ENCODE measurements at regions not wholly inside any gene's neighbourhood (a gene's known extent, or its start where the extent isn't known, plus 50 kb on each side); places are given as distances from the start of the nearest gene placed in this dataset.

DNA sequence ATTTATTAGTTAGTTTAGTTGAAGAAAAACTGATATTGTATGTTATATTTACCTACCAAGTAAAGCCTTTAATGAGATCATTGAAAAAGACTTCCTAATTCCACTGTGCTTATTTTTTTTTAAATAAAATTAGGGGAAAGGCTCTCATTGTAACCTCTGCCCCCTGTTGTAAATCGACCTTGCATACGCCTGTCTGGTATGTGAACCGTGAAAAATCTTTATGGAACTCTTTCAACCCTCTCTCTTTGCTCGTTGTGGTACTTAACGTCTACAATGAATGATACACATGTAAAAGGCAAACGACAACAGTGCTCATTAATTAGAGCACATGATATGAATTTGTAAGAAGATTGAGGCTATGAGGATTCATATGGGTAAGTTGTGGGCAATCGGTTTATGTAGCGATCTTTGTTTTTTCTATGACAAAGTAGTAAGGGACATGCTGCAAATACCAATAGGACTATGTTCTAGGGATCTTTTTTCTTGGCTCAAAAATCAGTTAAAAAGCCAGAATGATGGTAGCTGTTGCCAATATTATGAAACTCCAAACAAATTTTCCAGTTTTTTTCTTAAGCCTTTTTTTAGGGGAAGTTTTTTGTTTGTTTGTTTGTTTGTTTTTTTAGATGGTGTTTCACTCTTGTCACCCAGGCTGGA, 119.0 kb upstream of the MCHR2 start:
- no peak for TF ChIP-seq CTCF (IDR thresholded peaks at IDR 0.05; ENCODE audit: low read depth, low read length, missing control alignments)
- DNase-seq (ENCODE audit: extremely low read depth, low read depth), result no peak
- no peak overlapping the region for H3K4me3 ChIP-seq (replicated peaks; ENCODE audit: low read depth, low read length)

DNA sequence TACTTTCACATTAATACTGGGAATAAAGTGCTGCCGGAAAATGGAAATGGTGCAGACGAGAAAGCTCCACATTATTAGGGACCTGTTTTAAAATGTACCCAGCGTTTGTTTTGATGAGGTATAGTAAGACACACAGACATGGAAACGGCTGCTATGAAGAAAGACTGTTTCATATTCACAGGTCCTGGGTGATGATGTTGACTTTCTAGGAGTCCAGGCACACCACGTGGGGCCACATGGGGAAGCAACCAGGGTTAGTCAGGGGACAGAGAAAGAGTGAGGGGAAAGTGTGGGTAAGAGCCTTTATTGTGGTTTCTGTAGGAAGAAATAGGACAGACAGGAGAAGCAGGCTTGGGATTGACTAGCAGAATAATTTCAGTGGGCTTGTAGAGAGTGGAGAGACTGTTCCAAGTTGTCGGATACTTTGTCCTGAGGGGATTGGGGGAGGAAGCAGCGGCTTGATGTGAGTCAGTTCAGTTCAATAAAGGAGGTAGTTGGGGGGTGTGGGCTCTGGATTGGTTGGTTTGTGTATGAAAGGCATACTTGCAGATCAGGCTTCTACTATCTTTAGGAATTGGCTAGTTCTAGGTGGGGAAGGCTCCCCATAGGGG, 112.0 kb upstream of the MCHR2 start:
- no peak for DNase-seq (ENCODE audit: extremely low read depth, low read depth)
- H3K4me3 ChIP-seq (replicated peaks; ENCODE audit: low read depth, low read length), result no peak overlapping the region
- TF ChIP-seq CTCF (IDR thresholded peaks at IDR 0.05; ENCODE audit: low read depth, low read length, missing control alignments), result no peak

DNA sequence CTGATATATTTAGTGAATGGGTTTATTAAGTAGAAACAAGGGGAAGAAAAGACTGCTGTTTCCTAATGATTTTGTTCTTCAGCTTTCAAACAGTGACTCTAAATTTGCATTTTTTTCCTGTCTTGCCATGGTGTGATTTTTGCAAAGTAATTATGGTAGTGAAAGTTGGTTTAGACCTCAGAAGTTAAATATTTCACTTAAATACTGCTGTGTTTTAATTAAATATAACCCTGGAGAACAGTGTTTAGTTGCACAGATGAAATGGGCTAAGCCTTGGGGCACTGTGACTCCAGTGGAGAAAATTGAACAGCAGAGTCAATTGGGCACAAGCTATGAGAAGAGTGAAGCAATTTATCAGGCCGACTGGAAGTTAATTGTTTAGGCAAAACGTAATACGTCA, 111.1 kb upstream of the MCHR2 start:
- DNase-seq (ENCODE audit: extremely low read depth, low read depth), result no peak
- no peak overlapping the region for H3K4me3 ChIP-seq (replicated peaks; ENCODE audit: low read depth, low read length)
- TF ChIP-seq CTCF (IDR thresholded peaks at IDR 0.05; ENCODE audit: low read depth, low read length, missing control alignments), result no peak

DNA sequence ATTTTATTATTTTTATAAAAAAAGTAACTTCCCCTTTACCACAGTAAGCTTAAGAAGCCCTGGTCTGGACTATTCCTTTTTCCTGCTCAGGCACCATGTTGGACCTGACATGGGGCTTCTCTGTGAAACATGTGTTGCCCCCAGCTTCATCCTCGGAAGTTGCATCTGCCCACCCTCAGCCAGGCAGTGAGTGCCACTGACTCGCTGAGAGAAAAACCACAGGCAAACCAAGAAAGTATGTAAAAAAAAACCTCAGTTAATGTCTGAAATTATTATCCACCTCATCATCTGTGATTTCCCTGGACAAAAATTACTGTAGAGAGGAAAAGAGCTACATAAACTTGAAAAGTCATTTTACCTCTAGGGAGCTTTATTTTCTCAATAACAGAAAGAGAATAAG, 109.9 kb upstream of the MCHR2 start:
- TF ChIP-seq CTCF (IDR thresholded peaks at IDR 0.05; ENCODE audit: low read depth, low read length, missing control alignments), result no peak
- H3K4me3 ChIP-seq (replicated peaks; ENCODE audit: low read depth, low read length), result no peak overlapping the region
- no peak for DNase-seq (ENCODE audit: extremely low read depth, low read depth)

DNA sequence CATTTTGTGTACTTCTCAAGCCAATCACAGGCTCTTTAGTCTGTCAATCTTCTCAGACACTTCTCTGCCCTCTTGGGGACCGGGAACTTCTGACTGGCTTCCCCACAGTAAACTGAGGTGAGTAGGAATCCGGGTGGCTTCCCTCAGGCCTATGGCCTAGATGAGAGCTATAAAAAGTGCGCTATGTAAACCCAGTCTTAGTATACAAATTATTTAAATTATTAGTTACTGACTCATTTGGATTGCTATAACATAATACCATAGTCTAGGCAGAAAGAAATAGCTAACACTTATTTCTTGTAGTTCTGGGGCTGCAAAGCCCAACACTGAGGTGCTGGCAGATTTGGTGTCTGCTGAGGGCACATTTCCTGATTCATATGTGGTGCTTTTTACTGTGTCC, 109.2 kb upstream of the MCHR2 start:
- TF ChIP-seq CTCF (IDR thresholded peaks at IDR 0.05; ENCODE audit: low read depth, low read length, missing control alignments), result no peak
- DNase-seq (ENCODE audit: extremely low read depth, low read depth), result no peak
- H3K4me3 ChIP-seq (replicated peaks; ENCODE audit: low read depth, low read length), result no peak overlapping the region

- TF ChIP-seq CTCF (IDR thresholded peaks at IDR 0.05; ENCODE audit: low read depth, low read length, missing control alignments), result no peak
- no peak overlapping the region for H3K4me3 ChIP-seq (replicated peaks; ENCODE audit: low read depth, low read length)
- DNase-seq (ENCODE audit: extremely low read depth, low read depth), result no peak
These were observed 107.6 kb upstream of the MCHR2 start for GRCh38 chr6:100101644-100102043.

DNA sequence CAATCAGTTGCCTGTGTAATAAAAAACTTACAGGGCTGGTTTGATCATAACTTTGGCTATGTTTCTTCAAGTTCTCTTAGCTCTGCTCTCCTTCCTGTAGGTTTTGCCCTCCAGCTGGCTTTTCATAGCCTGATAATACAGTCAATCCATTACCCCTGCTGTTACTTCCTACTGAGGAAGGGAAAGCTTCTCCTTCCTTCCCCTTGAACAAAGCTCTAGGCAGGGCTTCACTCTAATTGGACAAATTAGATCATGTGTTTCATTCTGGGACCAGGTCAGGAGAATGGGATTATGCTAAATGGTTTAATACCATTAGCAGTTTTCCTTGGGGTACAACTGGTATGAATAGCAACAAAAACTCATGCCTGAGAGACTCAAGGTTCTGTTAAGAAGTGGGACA, 106.8 kb upstream of the MCHR2 start:
- no peak for TF ChIP-seq CTCF (IDR thresholded peaks at IDR 0.05; ENCODE audit: low read depth, low read length, missing control alignments)
- no peak overlapping the region for H3K4me3 ChIP-seq (replicated peaks; ENCODE audit: low read depth, low read length)
- DNase-seq (ENCODE audit: extremely low read depth, low read depth), result no peak

Measured in HFF-Myc (cell line).